Neural crest cell (in vitro differentiated cells): ENCODE measurements at regions not wholly inside any gene's neighbourhood (a gene's known extent, or its start where the extent isn't known, plus 50 kb on each side); places are given as distances from the start of the nearest gene placed in this dataset.

Source experiments
- DNase-seq: peaks from one replicate; pipeline ENCODE4 v3.0.0; 2021; ENCODE audit warnings: low read depth, mixed read lengths, low spot score
- H3K27ac Mint-ChIP-seq: one replicate; pipeline ENCODE4 v1.8.0; 2021; ENCODE audit warnings: mild to moderate bottlenecking, mixed read lengths; ENCODE audit not compliant: unreplicated experiment
- H3K27me3 Mint-ChIP-seq: 2 replicates; pipeline ENCODE4 v1.8.0; 2021; ENCODE audit warnings: low read depth, mild to moderate bottlenecking, mixed read lengths
- H3K36me3 Mint-ChIP-seq: 2 replicates; pipeline ENCODE4 v1.8.0; 2021; ENCODE audit warnings: low read depth, mild to moderate bottlenecking, mixed read lengths
- H3K4me1 Mint-ChIP-seq: 2 replicates; pipeline ENCODE4 v1.8.0; 2021; ENCODE audit warnings: mixed read lengths
- H3K4me3 Mint-ChIP-seq: one replicate; pipeline ENCODE4 v1.8.0; 2021; ENCODE audit warnings: mild to moderate bottlenecking, mixed read lengths
- H3K9me3 Mint-ChIP-seq: 2 replicates; pipeline ENCODE4 v1.8.0; 2021; ENCODE audit warnings: mixed read lengths
- TF ChIP-seq, protein P1 (sequence below): fragments of 200-600 bp; sonication (generic); conservative IDR thresholded peaks from 2 replicates; pipeline ENCODE4 v1.5.0; 2021; ENCODE audit warnings: antibody characterized with exemption, mild to moderate bottlenecking

DNA sequence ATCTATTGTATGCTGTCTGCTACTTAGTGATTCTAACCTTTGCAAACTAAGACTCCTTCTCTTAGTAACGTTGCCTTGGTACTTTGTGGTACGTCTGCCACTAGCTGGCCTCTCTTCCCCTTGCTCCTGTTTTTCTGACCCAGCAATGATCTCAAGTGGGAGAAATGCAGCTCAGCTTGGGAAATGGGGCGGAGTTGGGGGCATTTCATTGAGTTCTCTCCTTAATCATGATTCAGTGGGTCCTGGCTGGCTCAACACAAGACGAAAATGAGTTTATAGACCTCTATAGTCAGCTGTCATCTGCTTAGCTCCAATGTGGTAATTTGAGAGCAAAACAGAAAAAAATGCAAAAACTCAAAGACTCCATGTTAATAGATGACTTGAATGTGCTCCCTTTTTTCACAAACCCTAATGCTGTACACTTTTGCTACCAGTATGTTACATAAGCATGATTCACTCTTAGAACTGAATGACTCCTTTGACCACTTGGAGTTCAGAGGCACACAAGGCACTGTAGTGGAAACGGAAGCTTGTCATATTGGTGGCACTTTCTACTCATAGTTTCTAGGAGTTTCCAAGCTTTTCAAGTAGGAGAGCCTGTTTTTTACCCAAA lies 55.3 kb upstream of the SOX4 start:
- Mint-ChIP-seq H3K4me1 (peaks cover 23% of the 10 kb centered on the region), H3K4me3 (no peak overlapping the region), H3K27ac (no peak overlapping the region), H3K9me3 (peaks cover 9% of the 10 kb centered on the region), H3K27me3 (no peaks in the 10 kb centered on the region), H3K36me3 (no peaks in the 10 kb centered on the region)
- TF ChIP-seq, protein P1, sequence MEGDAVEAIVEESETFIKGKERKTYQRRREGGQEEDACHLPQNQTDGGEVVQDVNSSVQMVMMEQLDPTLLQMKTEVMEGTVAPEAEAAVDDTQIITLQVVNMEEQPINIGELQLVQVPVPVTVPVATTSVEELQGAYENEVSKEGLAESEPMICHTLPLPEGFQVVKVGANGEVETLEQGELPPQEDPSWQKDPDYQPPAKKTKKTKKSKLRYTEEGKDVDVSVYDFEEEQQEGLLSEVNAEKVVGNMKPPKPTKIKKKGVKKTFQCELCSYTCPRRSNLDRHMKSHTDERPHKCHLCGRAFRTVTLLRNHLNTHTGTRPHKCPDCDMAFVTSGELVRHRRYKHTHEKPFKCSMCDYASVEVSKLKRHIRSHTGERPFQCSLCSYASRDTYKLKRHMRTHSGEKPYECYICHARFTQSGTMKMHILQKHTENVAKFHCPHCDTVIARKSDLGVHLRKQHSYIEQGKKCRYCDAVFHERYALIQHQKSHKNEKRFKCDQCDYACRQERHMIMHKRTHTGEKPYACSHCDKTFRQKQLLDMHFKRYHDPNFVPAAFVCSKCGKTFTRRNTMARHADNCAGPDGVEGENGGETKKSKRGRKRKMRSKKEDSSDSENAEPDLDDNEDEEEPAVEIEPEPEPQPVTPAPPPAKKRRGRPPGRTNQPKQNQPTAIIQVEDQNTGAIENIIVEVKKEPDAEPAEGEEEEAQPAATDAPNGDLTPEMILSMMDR: no peak
- DNase-seq: no peak

DNA sequence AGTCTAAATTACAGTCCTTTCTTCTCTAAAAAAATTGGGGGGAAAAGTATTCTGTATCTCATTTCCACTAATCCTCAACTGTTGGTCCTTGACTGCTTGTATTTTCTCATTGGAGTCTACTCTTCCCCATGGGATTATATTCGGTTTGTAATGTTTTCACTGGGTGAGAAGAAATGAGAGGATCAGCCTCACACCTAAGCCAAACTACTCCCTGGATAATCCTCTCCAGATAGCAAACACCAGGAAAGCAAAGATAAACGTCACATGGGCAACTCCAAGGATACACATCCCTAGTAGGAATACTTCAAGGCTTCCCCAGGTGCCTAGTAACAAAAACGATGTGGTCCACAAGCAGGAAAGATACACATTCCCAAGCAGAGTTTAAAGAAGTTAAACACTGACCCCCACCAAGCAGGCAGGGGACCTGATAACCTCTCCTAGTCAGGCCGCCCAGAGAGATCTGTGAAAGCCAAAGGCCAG lies 53.9 kb upstream of the SOX4 start:
- no peak for DNase-seq
- H3K27ac Mint-ChIP-seq: no peak overlapping the region
- H3K4me3 Mint-ChIP-seq: no peak overlapping the region
- H3K4me1 Mint-ChIP-seq: peaks cover 20% of the 10 kb centered on the region
- H3K27me3 Mint-ChIP-seq: no peaks in the 10 kb centered on the region
- peaks cover 4% of the 10 kb centered on the region for H3K36me3 Mint-ChIP-seq
- TF ChIP-seq, protein P1: no peak
- peaks cover 12% of the 10 kb centered on the region for H3K9me3 Mint-ChIP-seq
